ENCODE measurements at regions not wholly inside any gene's neighbourhood (a gene's known extent, or its start where the extent isn't known, plus 50 kb on each side); places are given as distances from the start of the nearest gene placed in this dataset.
"Not testable (repeated sequence)": the region's sequence is repeated elsewhere in the genome, so short reads cannot be mapped to it uniquely, and the experiment has no call there.

- DNase-seq (ENCODE audit: low spot score): no peak
Observed at GRCh38 chr5:124007675-124008398, 495.9 kb downstream of the CSNK1G3 start.

- no peak for DNase-seq (ENCODE audit: low spot score)
Observed at GRCh38 chr5:124001036-124001615, 489.1 kb downstream of the CSNK1G3 start.

GRCh38 chr5:124000538-124000937 is 488.6 kb downstream of the CSNK1G3 start:
- DNase-seq (ENCODE audit: low spot score): no peak

- peak; percentile 33 for DNase-seq (ENCODE audit: low spot score)
Observed at GRCh38 chr5:123997462-123998215, 485.7 kb downstream of the CSNK1G3 start.

- peak; percentile 5 for DNase-seq (ENCODE audit: low spot score)
Observed at GRCh38 chr5:123997064-123997461, 485.1 kb downstream of the CSNK1G3 start.

- DNase-seq (ENCODE audit: low spot score): no peak
Observed at GRCh38 chr5:123992641-123993040, 480.7 kb downstream of the CSNK1G3 start.

- no peak for DNase-seq (ENCODE audit: low spot score)
Observed at GRCh38 chr5:123987956-123988355, 476.0 kb downstream of the CSNK1G3 start.

GRCh38 chr5:123976379-123977033 is 464.5 kb downstream of the CSNK1G3 start:
- DNase-seq (ENCODE audit: low spot score): no peak

- DNase-seq (ENCODE audit: low spot score): not testable (repeated sequence)
Observed at GRCh38 chr5:123975521-123975920, 463.5 kb downstream of the CSNK1G3 start.

GRCh38 chr5:123966781-123967180 is 454.8 kb downstream of the CSNK1G3 start:
- DNase-seq (ENCODE audit: low spot score): no peak

- no peak for DNase-seq (ENCODE audit: low spot score)
Observed at GRCh38 chr5:123965626-123966025, 453.6 kb downstream of the CSNK1G3 start.

- no peak for DNase-seq (ENCODE audit: low spot score)
Observed at GRCh38 chr5:123964884-123965283, 452.9 kb downstream of the CSNK1G3 start.

- no peak for DNase-seq (ENCODE audit: low spot score)
Observed at GRCh38 chr5:123960526-123960925, 448.5 kb downstream of the CSNK1G3 start.

GRCh38 chr5:123951582-123951977 is 439.6 kb downstream of the CSNK1G3 start:
- DNase-seq (ENCODE audit: low spot score): peak; percentile 4

GRCh38 chr5:123950701-123951581 is 439.0 kb downstream of the CSNK1G3 start:
- no peak for DNase-seq (ENCODE audit: low spot score)

GRCh38 chr5:123949807-123950340 is 437.9 kb downstream of the CSNK1G3 start:
- no peak for DNase-seq (ENCODE audit: low spot score)

- no peak for DNase-seq (ENCODE audit: low spot score)
Observed at GRCh38 chr5:123949043-123949804, 437.2 kb downstream of the CSNK1G3 start.

- no peak for DNase-seq (ENCODE audit: low spot score)
Observed at GRCh38 chr5:123947797-123948196, 435.8 kb downstream of the CSNK1G3 start.

GRCh38 chr5:123945548-123945947 is 433.6 kb downstream of the CSNK1G3 start:
- DNase-seq (ENCODE audit: low spot score): no peak

GRCh38 chr5:123943151-123943550 is 431.2 kb downstream of the CSNK1G3 start:
- no peak for DNase-seq (ENCODE audit: low spot score)

GRCh38 chr5:123940416-123940815 is 428.4 kb downstream of the CSNK1G3 start:
- no peak for DNase-seq (ENCODE audit: low spot score)

Data from COLO829 (cell line).